ENCODE measurements at regions not wholly inside any gene's neighbourhood (a gene's known extent, or its start where the extent isn't known, plus 50 kb on each side); places are given as distances from the start of the nearest gene placed in this dataset.

DNA sequence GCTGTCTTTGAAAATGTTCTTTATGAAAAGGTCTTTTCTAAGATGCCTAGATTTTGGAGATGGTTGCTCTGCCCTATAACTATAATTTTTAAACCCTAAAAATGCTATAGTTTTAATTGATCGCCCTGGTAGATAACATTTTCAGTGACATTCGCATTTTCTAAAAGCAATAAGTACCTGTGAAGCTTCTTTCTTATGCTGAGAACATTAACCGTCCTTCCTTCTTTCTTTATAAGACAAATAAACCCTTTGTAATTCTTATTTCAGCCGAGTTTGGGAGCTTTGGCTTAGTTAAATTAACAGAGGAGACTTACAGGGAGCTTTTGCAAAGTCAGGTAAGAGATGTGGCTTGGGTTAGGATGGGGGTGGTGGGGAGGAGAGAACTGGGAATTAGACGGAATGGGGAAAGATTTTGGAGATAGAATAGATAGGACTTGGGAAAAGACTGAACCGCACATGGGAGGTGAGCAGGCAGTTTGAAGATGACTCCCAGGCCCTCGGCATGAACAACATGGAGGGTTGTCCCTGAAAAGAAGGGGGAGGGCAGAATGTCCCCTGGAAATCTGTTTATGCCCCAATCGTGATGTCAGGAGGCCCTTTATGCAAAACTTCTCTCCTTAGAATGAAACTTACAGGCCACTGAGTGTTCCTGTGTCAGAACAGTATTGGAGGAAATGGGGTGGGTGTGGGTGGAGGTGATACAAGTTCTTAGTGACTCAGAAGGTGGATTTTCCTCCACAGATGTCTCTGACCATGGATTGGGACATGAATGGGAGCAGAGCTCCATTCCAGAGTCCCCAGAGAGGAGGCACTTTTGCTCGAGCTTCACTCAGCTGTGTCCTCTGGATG lies 76.2 kb upstream of the LARS2 start:
- Histone ChIP-seq H3K36me3 (ENCODE audit: low read depth, missing control alignments) (no peaks in the 10 kb centered on the region), H3K4me3 (no peak overlapping the region), H3K27me3 (no peaks in the 10 kb centered on the region), H3K9me3 (no peaks in the 10 kb centered on the region), H3K4me1 (no peaks in the 10 kb centered on the region), H3K27ac (no peak overlapping the region)
- TF ChIP-seq CTCF (IDR thresholded peaks at IDR 0.05) (no peak), POLR2A (IDR thresholded peaks at IDR 0.05) (no peak)
- intact Hi-C loops (cut with DNase I; ENCODE audit: low total_unique reads) = no loop called here
- WGBS, 2 donors = 49 to 58% methylated on average over 9 of the region's 9 CpGs
- DNase-seq = no peak

DNA sequence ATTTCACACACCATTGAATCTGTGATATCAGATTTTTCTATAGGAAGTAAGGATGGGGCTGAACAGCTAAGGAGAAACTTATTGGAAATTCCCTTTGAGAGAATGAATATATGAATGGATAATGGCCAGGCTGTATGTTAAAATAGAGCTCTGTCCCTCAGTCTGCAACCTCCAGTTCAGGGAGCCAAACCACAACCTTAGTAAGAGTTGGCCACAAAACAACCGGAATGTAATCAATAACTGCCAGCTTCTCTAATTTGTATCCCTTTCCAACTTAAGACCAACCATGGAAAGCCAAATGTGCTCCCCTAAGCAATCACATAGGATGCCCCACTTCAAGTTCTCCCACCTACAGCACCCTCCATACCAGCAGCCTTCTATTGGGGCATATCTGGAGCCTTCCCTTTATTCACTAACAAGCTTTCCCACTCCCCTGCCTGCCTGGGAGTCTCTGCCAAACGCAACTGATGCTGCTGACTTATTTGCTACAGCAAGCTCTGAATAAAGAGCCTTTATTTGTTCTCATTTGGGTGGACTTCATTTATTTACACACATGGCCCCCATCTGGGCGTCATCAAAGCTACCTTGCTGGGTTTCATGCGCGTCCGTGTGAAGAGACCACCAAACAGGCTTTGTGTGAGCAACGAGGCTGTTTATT lies 75.4 kb upstream of the LARS2 start:
- DNase-seq = no peak

DNA sequence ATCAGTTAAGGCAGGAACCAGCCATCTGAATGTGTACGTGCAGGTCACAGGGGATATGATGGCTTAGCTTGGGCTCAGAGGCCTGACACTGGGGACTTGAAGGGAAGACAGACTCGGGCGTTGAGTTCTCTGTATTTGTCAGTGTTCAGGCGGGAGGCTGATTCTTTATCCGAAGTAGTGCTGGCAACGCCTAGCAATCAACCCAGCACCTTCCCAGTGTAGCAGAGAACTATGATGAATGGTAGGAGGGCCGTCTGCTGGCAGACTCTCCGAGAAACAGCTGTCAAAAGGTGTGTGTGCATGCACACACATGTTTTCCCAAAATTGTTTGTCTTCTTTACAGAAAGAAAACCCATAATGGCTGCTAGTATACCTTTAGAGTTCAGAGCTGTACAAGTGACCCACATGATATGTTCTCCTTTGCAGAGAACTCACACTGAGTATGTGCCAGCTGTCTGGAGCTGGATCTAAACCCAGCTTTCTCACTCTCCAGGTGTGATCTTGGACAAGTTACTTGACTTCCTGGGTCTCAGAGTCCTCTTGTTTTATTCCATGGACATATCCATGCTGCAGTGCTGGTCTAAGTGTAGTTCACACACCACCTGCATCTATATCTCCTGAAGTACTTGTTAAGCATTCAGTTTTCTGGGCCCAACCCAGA lies 74.5 kb upstream of the LARS2 start:
- Histone ChIP-seq H3K4me1 (no peaks in the 10 kb centered on the region), H3K27ac (no peak overlapping the region), H3K27me3 (no peaks in the 10 kb centered on the region), H3K36me3 (ENCODE audit: low read depth, missing control alignments) (no peaks in the 10 kb centered on the region), H3K9me3 (no peaks in the 10 kb centered on the region), H3K4me3 (no peak overlapping the region)
- DNase-seq = no peak
- WGBS, 2 donors = 76 to 83% methylated on average over 8 of the region's 8 CpGs
- intact Hi-C loops (cut with DNase I; ENCODE audit: low total_unique reads) = no loop called here
- no peak for TF ChIP-seq CTCF (IDR thresholded peaks at IDR 0.05)
- no peak for TF ChIP-seq POLR2A (IDR thresholded peaks at IDR 0.05)

More for the DNA sequence above, 75.4 kb upstream of the LARS2 start:
- H3K4me3 ChIP-seq = no peak overlapping the region
- H3K4me1 ChIP-seq = no peaks in the 10 kb centered on the region
- no peak overlapping the region for H3K27ac ChIP-seq
- H3K27me3 ChIP-seq = no peaks in the 10 kb centered on the region
- no peaks in the 10 kb centered on the region for H3K36me3 ChIP-seq (ENCODE audit: low read depth, missing control alignments)
- WGBS, 2 donors = 54 to 57% methylated on average over 7 of the region's 7 CpGs
- TF ChIP-seq POLR2A (IDR thresholded peaks at IDR 0.05) = no peak
- TF ChIP-seq CTCF (IDR thresholded peaks at IDR 0.05) = no peak
- intact Hi-C loops (cut with DNase I; ENCODE audit: low total_unique reads) = no loop called here
- no peaks in the 10 kb centered on the region for H3K9me3 ChIP-seq

- Histone ChIP-seq H3K27me3 (no peaks in the 10 kb centered on the region), H3K9me3 (no peaks in the 10 kb centered on the region), H3K27ac (no peak overlapping the region), H3K4me1 (no peaks in the 10 kb centered on the region), H3K4me3 (no peak overlapping the region), H3K36me3 (ENCODE audit: low read depth, missing control alignments) (no peaks in the 10 kb centered on the region)
- TF ChIP-seq CTCF (IDR thresholded peaks at IDR 0.05) = no peak
- no peak for TF ChIP-seq POLR2A (IDR thresholded peaks at IDR 0.05)
- no peak for DNase-seq
- intact Hi-C loops (cut with DNase I; ENCODE audit: low total_unique reads) = no loop called here
- WGBS, 2 donors = 83 to 87% methylated on average over 6 of the region's 6 CpGs
Measured at GRCh38 chr3:45317710-45318109, 70.7 kb upstream of the LARS2 start.
